HCT116 (cell line): ENCODE measurements at regions not wholly inside any gene's neighbourhood (a gene's known extent, or its start where the extent isn't known, plus 50 kb on each side); places are given as distances from the start of the nearest gene placed in this dataset.
"Not testable (repeated sequence)": the region's sequence is repeated elsewhere in the genome, so short reads cannot be mapped to it uniquely, and the experiment has no call there.

Source experiments
- ATAC-seq: fragments of 200-7000 bp; cut with Tn5 transposase; 2 replicates; pipeline ENCODE4 v1.9.1; 2020; ENCODE audit warnings: mild to moderate bottlenecking, moderate library complexity
- BruUV-seq: library from RNA; stranded (reverse); fragments of 400-500 nt; replicated peaks from 2 replicates; lab custom pipeline; 2021; lab: Mats Ljungman, UMichigan
- CTCF ChIA-PET: fragments of 300-600 bp; sonication (Branson Sonifier 250); formaldehyde crosslinking; loops from one replicate; lab custom pipeline; 2021; ENCODE audit warnings: antibody characterized with exemption; lab: Charles Lee
- POLR2A ChIA-PET: fragments of 300-600, 350-600 bp; sonication (Branson Sonifier 250); formaldehyde crosslinking; loops from one replicate; lab custom pipeline; 2021; ENCODE audit warnings: antibody characterized with exemption; lab: Charles Lee
- RAD21 ChIA-PET, 2 experiments: fragments of 300-600 bp; sonication (Branson Sonifier 250); formaldehyde crosslinking; loops; one replicate each; lab custom pipeline; 2023; ENCODE audit warnings: low total read pairs in 2 of 2; ENCODE audit not compliant: uncharacterized antibody in 2 of 2, unreplicated experiment in 2 of 2, low non-redundant PET in 1 of 2; lab: Charles Lee
- DNase-seq: peaks from one replicate; pipeline ENCODE4 v3.0.0-alpha.2; 2010; ENCODE audit warnings: low read depth, low spot score
- H2AFZ ChIP-seq: fragments of 200-600 bp; shearing (Covaris generic), sonication (generic); 2 replicates; pipeline ENCODE4 v1.6.1; 2017; ENCODE audit warnings: low read depth, mixed run types, mixed read lengths, antibody characterized with exemption, low read length; ENCODE audit not compliant: poor library complexity, severe bottlenecking
- H3K27ac ChIP-seq: 2 replicates; pipeline ENCODE4 v1.5.1; 2012; ENCODE audit warnings: low read depth, low read length
- H3K27me3 ChIP-seq: fragments of 200-600 bp; sonication (generic); 2 replicates; pipeline ENCODE4 v1.6.1; 2016; ENCODE audit warnings: mixed run types, low read length, mixed read lengths; ENCODE audit not compliant: insufficient read depth
- H3K36me3 ChIP-seq, 2 experiments: fragments of 200-500 bp in 1 of 2; fragments of 200-600 bp in 1 of 2; sonication (Bioruptor generic) in 1 of 2; sonication (generic) in 1 of 2; 2 replicates each; pipeline versions ENCODE4 v1.5.1 to v1.6.1; 2014 to 2016; ENCODE audit warnings: low read length in 2 of 2, inconsistent platforms in 1 of 2, mixed read lengths in 1 of 2, mixed run types in 1 of 2; ENCODE audit not compliant: insufficient read depth in 2 of 2, control insufficient read depth in 1 of 2
- H3K4me1 ChIP-seq, 2 experiments: fragments of 200-600 bp in 1 of 2; sonication (generic) in 1 of 2; 2 replicates each; pipeline versions ENCODE4 v1.5.1 to v1.6.1; 2012 to 2017; ENCODE audit warnings: low read length in 2 of 2, inconsistent platforms in 1 of 2, mild to moderate bottlenecking in 1 of 2, mixed read lengths in 1 of 2, mixed run types in 1 of 2, moderate library complexity in 1 of 2; ENCODE audit not compliant: insufficient read depth in 2 of 2, control insufficient read depth in 1 of 2
- H3K4me2 ChIP-seq: fragments of 200-600 bp; sonication (generic); 2 replicates; pipeline ENCODE4 v1.6.1; 2017; ENCODE audit warnings: mixed run types, low read length, mixed read lengths
- H3K4me3 ChIP-seq, 2 experiments: fragments of 200-600 bp in 1 of 2; sonication (generic) in 1 of 2; replicated peaks in 1 of 2; 2 replicates each; pipeline ENCODE4 v1.5.1; 2011 to 2016; ENCODE audit warnings: low read length in 2 of 2, control low read depth in 1 of 2, low read depth in 1 of 2, mild to moderate bottlenecking in 1 of 2, mixed read lengths in 1 of 2, mixed run types in 1 of 2
- H3K79me2 ChIP-seq: fragments of 200-600 bp; sonication (generic); 2 replicates; pipeline ENCODE4 v1.6.1; 2017; ENCODE audit warnings: mild to moderate bottlenecking, mixed run types, low read length, moderate library complexity, mixed read lengths; ENCODE audit not compliant: insufficient read depth
- H3K9ac ChIP-seq: fragments of 200-600 bp; sonication (generic); 2 replicates; pipeline ENCODE4 v1.6.1; 2016; ENCODE audit warnings: low read length, mixed read lengths
- H3K9me2 ChIP-seq: fragments of 200-600 bp; sonication (generic), shearing (Covaris generic); 2 replicates; pipeline ENCODE4 v1.6.1; 2017; ENCODE audit warnings: mixed run types, mild to moderate bottlenecking, moderate library complexity; ENCODE audit not compliant: insufficient read depth
- H3K9me3 ChIP-seq, 2 experiments: fragments of 200-500 bp in 1 of 2; fragments of 200-600 bp in 1 of 2; sonication (Bioruptor generic) in 1 of 2; sonication (generic) in 1 of 2; 2 replicates each; pipeline ENCODE4 v1.6.1; 2014 to 2017; ENCODE audit warnings: low read length in 2 of 2, mixed read lengths in 2 of 2, inconsistent platforms in 1 of 2, low read depth in 1 of 2, mild to moderate bottlenecking in 1 of 2, mixed run types in 1 of 2, moderate library complexity in 1 of 2; ENCODE audit not compliant: control insufficient read depth in 1 of 2, insufficient read depth in 1 of 2
- H4K20me1 ChIP-seq: fragments of 200-600 bp; sonication (generic), shearing (Covaris generic); 2 replicates; pipeline ENCODE4 v1.6.1; 2017; ENCODE audit warnings: mixed run types, mild to moderate bottlenecking, moderate library complexity; ENCODE audit not compliant: insufficient read depth
- CBX3 ChIP-seq: IDR thresholded peaks from 2 replicates; pipeline ENCODE4 v1.6.1; 2012; ENCODE audit warnings: low read depth
- EZH2phosphoT487 ChIP-seq: fragments of 200-600 bp; IDR thresholded peaks from 2 replicates; pipeline ENCODE4 v1.6.1; 2018; ENCODE audit warnings: antibody characterized with exemption, borderline replicate concordance
- POLR2AphosphoS5 ChIP-seq: IDR thresholded peaks from 2 replicates; pipeline ENCODE4 v1.6.1; 2011; ENCODE audit warnings: mild to moderate bottlenecking, low read depth, low read length, moderate library complexity
- SIN3A ChIP-seq: IDR thresholded peaks from 2 replicates; pipeline ENCODE4 v1.6.1; 2012; ENCODE audit warnings: low read depth
- SP1 ChIP-seq: IDR thresholded peaks from 2 replicates; pipeline ENCODE4 v1.6.1; 2012; ENCODE audit warnings: low read depth
- YY1 ChIP-seq: IDR thresholded peaks from 2 replicates; pipeline ENCODE4 v1.6.1; 2011; ENCODE audit warnings: low read length, low read depth, moderate library complexity, mild to moderate bottlenecking; ENCODE audit not compliant: insufficient replicate concordance; ENCODE audit errors: extremely low read depth
- intact Hi-C: fragments of 100-400 bp; cut with micrococcal nuclease; formaldehyde crosslinking; loops from 2 replicates; pipeline ENCODE4 v1.10.0; 2022
- TF ChIP-seq, protein P1 (sequence below): IDR thresholded peaks from 2 replicates; pipeline ENCODE4 v1.6.1; 2011; ENCODE audit warnings: mild to moderate bottlenecking, low read length, moderate library complexity; ENCODE audit not compliant: insufficient replicate concordance; ENCODE audit errors: extremely low read depth

- TF ChIP-seq, protein P1, sequence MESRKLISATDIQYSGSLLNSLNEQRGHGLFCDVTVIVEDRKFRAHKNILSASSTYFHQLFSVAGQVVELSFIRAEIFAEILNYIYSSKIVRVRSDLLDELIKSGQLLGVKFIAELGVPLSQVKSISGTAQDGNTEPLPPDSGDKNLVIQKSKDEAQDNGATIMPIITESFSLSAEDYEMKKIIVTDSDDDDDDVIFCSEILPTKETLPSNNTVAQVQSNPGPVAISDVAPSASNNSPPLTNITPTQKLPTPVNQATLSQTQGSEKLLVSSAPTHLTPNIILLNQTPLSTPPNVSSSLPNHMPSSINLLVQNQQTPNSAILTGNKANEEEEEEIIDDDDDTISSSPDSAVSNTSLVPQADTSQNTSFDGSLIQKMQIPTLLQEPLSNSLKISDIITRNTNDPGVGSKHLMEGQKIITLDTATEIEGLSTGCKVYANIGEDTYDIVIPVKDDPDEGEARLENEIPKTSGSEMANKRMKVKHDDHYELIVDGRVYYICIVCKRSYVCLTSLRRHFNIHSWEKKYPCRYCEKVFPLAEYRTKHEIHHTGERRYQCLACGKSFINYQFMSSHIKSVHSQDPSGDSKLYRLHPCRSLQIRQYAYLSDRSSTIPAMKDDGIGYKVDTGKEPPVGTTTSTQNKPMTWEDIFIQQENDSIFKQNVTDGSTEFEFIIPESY = no peak
- TF ChIP-seq CBX3 (no peak), YY1 (no peak), POLR2AphosphoS5 (no peak), SIN3A (no peak), SP1 (no peak), EZH2phosphoT487 (no peak)
- TF ChIP-seq, all 23 proteins: peak for 0
Measured at GRCh38 chr6:86765211-86765610, 172.1 kb upstream of the HTR1E start (continued).

DNA sequence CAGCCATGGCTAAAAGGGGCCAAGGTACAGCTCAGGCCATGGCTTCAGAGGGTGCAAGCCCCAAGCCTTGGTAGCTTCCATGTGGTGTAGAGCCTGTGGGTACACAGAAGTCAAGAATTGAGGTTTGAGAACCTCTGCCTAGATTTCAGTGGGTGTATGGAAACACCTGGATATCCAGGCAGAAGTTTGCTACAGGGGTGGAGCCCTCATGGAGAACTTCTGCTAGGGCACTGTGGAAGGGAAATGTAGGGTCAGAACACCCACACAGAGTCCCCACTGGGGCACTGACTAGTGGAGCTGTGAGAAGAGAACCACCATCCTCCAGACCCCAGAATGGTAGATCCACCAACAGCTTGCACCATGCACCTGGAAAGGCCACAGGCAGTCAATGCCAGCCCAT, 177.4 kb upstream of the HTR1E start:
- DNase-seq, H3K4me2 ChIP-seq, H3K4me1 ChIP-seq, CTCF ChIA-PET, RAD21 ChIA-PET, H3K27me3 ChIP-seq, H3K9me2 ChIP-seq, BruUV-seq, POLR2A ChIA-PET, H3K4me3 ChIP-seq, intact Hi-C loops, H3K9me3 ChIP-seq, H4K20me1 ChIP-seq, ATAC-seq, H3K36me3 ChIP-seq, H3K9ac ChIP-seq, H3K79me2 ChIP-seq, H3K27ac ChIP-seq, H2AFZ ChIP-seq: not testable (repeated sequence)
